ENCODE measurements at regions not wholly inside any gene's neighbourhood (a gene's known extent, or its start where the extent isn't known, plus 50 kb on each side); places are given as distances from the start of the nearest gene placed in this dataset.

DNA sequence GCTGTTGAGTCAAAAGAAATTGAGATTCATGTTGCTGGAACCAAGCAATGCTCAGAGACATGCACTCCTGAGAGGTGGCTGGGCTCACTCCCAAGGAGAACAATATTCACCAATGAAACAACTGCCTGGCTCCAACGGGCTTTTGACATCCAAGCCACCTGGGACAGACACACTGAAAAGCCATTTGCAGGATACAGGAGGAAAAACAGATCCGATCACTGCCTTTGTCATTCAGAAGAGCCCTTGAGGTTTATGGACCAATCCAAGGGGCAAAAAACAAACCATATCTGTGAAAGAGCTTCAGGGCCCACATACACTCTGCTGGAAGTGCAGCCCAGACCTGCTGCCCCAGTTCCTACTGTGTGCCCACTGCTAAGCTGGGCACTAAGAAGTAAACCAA lies 277.5 kb downstream of the NUAK1 start (continued):
- no peak for TF ChIP-seq U2AF1 (optimal IDR thresholded peaks at IDR 0.05; ENCODE audit: low read depth, low read length)

GRCh38 chr12:105862163-105862821 lies 276.5 kb downstream of the NUAK1 start:
- CTCF ChIA-PET (ENCODE audit: low intra/inter-chr PET ratio, low total read pairs): no interaction called here
- no peaks in the 10 kb centered on the region for H3K79me2 ChIP-seq (ENCODE audit: insufficient read depth, low read length)
- H4K20me1 ChIP-seq (ENCODE audit: insufficient read depth, low read length): no peaks in the 10 kb centered on the region
- no peaks in the 10 kb centered on the region for H3K27me3 ChIP-seq (ENCODE audit: control insufficient read depth in 1 of 2, insufficient read depth in 2 of 2, low read length in 2 of 2)
- H3K27ac ChIP-seq (ENCODE audit: extremely low read length, insufficient read depth, low read length): no peak overlapping the region
- no peak overlapping the region for H3K4me2 ChIP-seq (ENCODE audit: low read depth, low read length)
- no peak overlapping the region for H2AFZ ChIP-seq (ENCODE audit: low read length)
- no peaks in the 10 kb centered on the region for H3K4me1 ChIP-seq (ENCODE audit: insufficient read depth, low read length)
- no peaks in the 10 kb centered on the region for H3K9me3 ChIP-seq (ENCODE audit: low read length)
- 63% methylated on average over 6 of the region's 10 CpGs for WGBS (ENCODE audit: low lambda C conversion rate)
- POLR2A ChIA-PET: no interaction called here
- no peak overlapping the region for H3K4me3 ChIP-seq (replicated peaks in 1 of 3; ENCODE audit: insufficient read depth in 1 of 3, low read depth in 2 of 3, low read length in 3 of 3)
- BruUV-seq (replicated peaks): no TSS peak
- intact Hi-C loops (cut with micrococcal nuclease; ENCODE audit: unreplicated experiment): no loop called here
- no peak for DNase-seq (ENCODE audit: low spot score)
- no peak for FAIRE-seq
- no peaks in the 10 kb centered on the region for H3K36me3 ChIP-seq (replicated peaks in 1 of 2; ENCODE audit: control insufficient read depth in 1 of 2, insufficient read depth in 2 of 2, low read length in 2 of 2)
- no peak for ATAC-seq
- no peak overlapping the region for H3K9ac ChIP-seq (ENCODE audit: insufficient read depth, low read depth, low read length)
- in situ Hi-C loops (cut with HindIII; ENCODE audit: extremely low pct_ligation_motif_present, low pct_unique_long_range_greater_than_20kb): no loop called here
- TF ChIP-seq ZNF329 (CRISPR knock-in tag; IDR thresholded peaks at IDR 0.05; ENCODE audit: low read depth) (no peak), ZNF558 (CRISPR knock-in tag; IDR thresholded peaks at IDR 0.05; ENCODE audit: borderline replicate concordance) (no peak), NR2F2 (IDR thresholded peaks at IDR 0.05; ENCODE audit: borderline replicate concordance, low read depth) (no peak), THAP9 (CRISPR knock-in tag; IDR thresholded peaks at IDR 0.05; ENCODE audit: borderline replicate concordance) (no peak), ZNF501 (CRISPR knock-in tag; IDR thresholded peaks at IDR 0.05) (no peak), BRCA1 (CRISPR knock-in tag; IDR thresholded peaks at IDR 0.05) (no peak), ZNF75D (CRISPR knock-in tag; IDR thresholded peaks at IDR 0.05; ENCODE audit: borderline replicate concordance) (no peak)
- TF ChIP-seq, protein P1, sequence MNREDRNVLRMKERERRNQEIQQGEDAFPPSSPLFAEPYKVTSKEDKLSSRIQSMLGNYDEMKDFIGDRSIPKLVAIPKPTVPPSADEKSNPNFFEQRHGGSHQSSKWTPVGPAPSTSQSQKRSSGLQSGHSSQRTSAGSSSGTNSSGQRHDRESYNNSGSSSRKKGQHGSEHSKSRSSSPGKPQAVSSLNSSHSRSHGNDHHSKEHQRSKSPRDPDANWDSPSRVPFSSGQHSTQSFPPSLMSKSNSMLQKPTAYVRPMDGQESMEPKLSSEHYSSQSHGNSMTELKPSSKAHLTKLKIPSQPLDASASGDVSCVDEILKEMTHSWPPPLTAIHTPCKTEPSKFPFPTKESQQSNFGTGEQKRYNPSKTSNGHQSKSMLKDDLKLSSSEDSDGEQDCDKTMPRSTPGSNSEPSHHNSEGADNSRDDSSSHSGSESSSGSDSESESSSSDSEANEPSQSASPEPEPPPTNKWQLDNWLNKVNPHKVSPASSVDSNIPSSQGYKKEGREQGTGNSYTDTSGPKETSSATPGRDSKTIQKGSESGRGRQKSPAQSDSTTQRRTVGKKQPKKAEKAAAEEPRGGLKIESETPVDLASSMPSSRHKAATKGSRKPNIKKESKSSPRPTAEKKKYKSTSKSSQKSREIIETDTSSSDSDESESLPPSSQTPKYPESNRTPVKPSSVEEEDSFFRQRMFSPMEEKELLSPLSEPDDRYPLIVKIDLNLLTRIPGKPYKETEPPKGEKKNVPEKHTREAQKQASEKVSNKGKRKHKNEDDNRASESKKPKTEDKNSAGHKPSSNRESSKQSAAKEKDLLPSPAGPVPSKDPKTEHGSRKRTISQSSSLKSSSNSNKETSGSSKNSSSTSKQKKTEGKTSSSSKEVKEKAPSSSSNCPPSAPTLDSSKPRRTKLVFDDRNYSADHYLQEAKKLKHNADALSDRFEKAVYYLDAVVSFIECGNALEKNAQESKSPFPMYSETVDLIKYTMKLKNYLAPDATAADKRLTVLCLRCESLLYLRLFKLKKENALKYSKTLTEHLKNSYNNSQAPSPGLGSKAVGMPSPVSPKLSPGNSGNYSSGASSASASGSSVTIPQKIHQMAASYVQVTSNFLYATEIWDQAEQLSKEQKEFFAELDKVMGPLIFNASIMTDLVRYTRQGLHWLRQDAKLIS (CRISPR knock-in tag; IDR thresholded peaks at IDR 0.05): no peak
- TF ChIP-seq, protein P2, sequence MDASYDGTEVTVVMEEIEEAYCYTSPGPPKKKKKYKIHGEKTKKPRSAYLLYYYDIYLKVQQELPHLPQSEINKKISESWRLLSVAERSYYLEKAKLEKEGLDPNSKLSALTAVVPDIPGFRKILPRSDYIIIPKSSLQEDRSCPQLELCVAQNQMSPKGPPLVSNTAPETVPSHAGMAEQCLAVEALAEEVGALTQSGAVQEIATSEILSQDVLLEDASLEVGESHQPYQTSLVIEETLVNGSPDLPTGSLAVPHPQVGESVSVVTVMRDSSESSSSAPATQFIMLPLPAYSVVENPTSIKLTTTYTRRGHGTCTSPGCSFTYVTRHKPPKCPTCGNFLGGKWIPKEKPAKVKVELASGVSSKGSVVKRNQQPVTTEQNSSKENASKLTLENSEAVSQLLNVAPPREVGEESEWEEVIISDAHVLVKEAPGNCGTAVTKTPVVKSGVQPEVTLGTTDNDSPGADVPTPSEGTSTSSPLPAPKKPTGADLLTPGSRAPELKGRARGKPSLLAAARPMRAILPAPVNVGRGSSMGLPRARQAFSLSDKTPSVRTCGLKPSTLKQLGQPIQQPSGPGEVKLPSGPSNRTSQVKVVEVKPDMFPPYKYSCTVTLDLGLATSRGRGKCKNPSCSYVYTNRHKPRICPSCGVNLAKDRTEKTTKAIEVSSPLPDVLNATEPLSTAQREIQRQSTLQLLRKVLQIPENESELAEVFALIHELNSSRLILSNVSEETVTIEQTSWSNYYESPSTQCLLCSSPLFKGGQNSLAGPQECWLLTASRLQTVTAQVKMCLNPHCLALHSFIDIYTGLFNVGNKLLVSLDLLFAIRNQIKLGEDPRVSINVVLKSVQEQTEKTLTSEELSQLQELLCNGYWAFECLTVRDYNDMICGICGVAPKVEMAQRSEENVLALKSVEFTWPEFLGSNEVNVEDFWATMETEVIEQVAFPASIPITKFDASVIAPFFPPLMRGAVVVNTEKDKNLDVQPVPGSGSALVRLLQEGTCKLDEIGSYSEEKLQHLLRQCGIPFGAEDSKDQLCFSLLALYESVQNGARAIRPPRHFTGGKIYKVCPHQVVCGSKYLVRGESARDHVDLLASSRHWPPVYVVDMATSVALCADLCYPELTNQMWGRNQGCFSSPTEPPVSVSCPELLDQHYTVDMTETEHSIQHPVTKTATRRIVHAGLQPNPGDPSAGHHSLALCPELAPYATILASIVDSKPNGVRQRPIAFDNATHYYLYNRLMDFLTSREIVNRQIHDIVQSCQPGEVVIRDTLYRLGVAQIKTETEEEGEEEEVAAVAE (CRISPR knock-in tag; IDR thresholded peaks at IDR 0.05; ENCODE audit: borderline replicate concordance): no peak
